Fibroblast of skin of back (primary cell): ENCODE measurements at regions not wholly inside any gene's neighbourhood (a gene's known extent, or its start where the extent isn't known, plus 50 kb on each side); places are given as distances from the start of the nearest gene placed in this dataset.
"Not testable (repeated sequence)": the region's sequence is repeated elsewhere in the genome, so short reads cannot be mapped to it uniquely, and the experiment has no call there.

ENCODE experiments used
- DNase-seq: peaks from one replicate; pipeline ENCODE4 v3.0.0-alpha.2; 2013

DNA sequence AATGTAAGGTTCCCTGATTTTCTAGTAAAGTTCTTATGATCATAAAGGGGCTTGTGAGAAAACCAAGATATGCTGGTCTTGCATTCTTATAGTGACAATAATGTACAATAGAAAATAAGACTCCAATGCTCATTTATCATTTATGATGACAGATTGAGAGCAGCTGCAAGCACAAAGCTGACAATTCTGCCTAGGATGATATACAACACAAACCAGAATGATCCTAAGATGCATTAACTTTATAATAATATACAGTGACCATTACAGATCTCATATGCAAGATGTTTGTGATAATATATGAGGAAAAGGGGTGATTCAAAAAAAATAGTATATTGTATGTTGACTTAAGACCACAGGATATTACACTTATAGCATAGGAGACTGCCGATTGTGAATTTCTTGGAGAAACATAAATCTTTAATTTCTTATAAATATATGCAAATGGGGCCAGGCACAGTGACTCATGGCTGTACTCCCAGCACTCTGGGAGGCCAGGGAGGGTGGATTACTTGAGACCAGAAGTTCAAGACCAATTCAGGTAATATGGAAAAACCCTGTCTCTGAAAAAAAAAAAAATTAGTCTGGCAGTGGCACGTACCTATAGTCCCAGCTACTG, 387.0 kb downstream of the ZBBX start:
- peak; percentile 53 for DNase-seq

DNA sequence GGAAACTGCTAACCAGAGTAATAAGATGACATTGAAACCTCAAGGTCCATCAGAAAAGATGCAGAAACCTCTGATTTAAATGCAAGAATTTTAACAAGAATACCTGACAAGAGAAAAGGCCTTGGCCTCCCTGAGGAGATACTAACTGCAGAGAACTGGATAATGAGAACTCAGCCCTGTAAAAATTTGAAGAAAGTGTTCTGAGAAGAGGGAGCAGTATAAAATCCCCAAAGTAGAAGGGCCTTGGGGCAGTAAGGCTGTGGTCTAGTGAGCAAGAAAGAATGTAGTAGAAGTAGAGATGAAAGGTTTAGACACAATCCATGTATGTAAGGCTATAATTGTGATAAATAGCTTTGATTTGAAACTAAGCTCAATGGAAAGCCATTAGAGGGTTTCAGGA, 394.1 kb downstream of the ZBBX start:
- peak; percentile 7 for DNase-seq

GRCh38 chr3:166975796-166976195, 404.3 kb downstream of the ZBBX start:
- not testable (repeated sequence) for DNase-seq

GRCh38 chr3:166967714-166968113, 412.4 kb downstream of the ZBBX start:
- not testable (repeated sequence) for DNase-seq

DNA sequence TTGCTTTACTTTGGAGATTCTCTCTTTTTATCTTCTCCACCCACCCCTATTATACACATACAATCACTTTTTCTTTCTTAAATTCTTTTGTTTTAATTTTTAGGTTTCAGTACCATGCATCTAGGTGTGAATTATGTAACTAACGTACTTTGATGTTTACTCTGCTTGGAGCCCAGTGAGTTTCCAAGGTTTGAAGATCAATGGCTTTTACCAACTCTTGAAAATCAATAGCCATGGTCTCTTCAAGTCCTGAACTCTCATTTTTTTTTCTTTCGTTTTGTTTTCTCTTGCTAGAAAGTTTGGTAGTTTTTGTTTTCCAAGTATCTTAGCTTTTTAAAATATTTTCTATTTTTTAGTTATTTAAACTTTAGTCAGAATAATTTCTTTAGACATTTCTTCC, 417.2 kb downstream of the ZBBX start:
- no peak for DNase-seq

- no peak for DNase-seq
These were observed 423.0 kb downstream of the ZBBX start for GRCh38 chr3:166957121-166957520.

GRCh38 chr3:166955201-166955939, 424.7 kb downstream of the ZBBX start:
- peak; percentile 43 for DNase-seq

- no peak for DNase-seq
These were observed 445.2 kb downstream of the ZBBX start for GRCh38 chr3:166934879-166935278.

GRCh38 chr3:166917437-166917836, 462.7 kb downstream of the ZBBX start:
- DNase-seq: no peak

DNA sequence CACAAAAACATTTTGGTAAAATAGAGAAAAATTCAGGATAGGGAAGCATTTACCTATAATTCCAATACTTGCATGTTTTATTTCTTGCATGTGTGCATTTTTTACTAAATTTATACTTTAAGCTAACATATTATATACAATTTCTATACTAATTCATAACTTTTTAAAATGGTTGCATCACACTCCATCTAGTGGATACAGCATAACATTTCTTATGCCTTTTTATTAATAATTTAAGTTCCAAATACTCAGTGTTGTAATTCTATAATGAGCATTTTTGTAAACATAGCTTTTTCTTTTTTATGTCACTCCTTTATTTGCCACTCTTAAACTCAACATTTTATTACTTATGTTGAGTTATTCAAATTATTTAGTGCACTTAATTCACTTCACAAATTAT, 477.7 kb downstream of the ZBBX start:
- DNase-seq: peak; percentile 6

- DNase-seq: no peak
These were observed 479.1 kb downstream of the ZBBX start for GRCh38 chr3:166900866-166901577.

DNA sequence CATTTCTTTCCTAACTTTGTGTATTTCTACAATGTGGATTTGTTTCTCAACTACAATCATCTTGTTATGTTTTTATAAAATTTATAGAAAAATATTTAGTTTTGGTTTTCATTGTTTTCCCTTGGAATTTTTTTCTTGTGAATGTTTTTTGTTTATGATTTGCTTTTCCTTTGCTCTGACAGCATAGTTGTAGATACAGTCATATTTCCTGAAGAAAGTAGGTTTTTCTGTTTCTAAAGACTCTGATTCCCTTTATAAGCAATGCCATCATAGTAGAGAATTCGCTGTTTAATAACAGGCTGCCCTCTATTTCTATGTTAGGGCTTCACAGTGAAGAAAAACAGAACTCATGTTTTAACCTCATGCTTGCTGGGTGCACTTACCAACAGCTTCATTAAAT, 482.3 kb downstream of the ZBBX start:
- DNase-seq: peak; percentile 70

GRCh38 chr3:166889241-166889640, 490.9 kb downstream of the ZBBX start:
- peak; percentile 3 for DNase-seq

GRCh38 chr3:166879661-166880060, 500.4 kb downstream of the ZBBX start:
- DNase-seq: no peak

DNA sequence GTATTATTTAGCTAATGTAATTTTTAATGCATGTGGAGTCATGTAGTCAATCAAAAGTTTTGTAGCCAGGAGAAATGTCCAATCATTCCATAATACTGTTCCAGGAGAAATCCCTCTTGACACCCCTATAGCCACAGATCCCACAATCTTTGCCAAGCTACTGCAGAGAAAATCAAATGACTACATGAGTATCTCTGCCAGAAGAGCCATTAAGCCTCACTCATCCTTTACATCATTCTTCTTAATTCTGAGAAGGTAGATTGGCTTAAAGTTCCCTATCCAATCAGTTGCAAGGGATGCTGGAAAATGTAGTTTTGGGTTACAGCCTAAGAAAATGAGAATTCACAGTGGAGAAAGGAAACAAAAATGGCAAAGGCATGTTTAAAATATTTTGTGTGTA, 502.1 kb downstream of the ZBBX start:
- DNase-seq: no peak

GRCh38 chr3:166864473-166865467, 515.3 kb downstream of the ZBBX start:
- DNase-seq: no peak

GRCh38 chr3:166860217-166860616, 519.9 kb downstream of the ZBBX start:
- DNase-seq: no peak

DNA sequence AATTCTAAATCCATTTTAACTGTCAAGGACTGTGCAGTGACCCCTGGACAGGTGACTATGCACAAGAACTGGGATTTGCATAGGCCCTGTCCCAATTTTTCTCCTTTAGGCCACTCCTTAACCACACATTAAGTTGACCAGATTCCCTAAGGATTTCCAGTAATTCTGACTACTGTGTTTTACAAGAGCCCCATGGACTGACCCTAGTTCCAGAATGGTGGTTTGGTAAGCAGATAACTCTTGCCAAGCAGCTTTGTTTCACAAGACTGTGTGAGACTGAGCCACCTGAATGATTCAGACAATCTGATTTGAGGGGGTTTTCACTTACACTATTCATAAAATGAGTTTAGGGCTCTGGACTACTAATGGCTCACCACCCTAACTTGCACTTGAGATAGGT, 535.8 kb downstream of the ZBBX start:
- no peak for DNase-seq

GRCh38 chr3:166842784-166843183, 537.3 kb downstream of the ZBBX start:
- not testable (repeated sequence) for DNase-seq

- peak; percentile 28 for DNase-seq
These were observed 542.6 kb downstream of the ZBBX start for GRCh38 chr3:166837535-166837934.

- DNase-seq: no peak
These were observed 543.3 kb downstream of the ZBBX start for GRCh38 chr3:166836836-166837235.

DNA sequence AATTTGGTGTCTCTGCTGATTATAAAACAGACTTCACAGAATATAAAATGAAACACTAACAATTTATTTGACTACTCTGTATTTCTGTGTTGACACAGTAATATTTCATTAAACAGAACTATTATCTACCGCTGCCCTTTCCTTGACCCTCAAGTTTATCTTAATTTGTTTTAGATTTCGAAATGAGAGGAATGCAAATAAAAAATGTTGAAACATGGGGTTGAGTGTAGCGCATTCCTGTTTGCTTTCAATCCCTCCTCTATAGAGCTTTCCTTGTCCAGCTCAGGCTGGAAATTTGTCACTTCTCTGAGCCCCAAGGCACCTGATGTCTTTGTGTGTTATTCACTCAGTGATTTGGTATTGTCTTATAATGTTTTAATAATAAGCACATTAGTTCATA, 550.2 kb downstream of the ZBBX start:
- DNase-seq: peak; percentile 2

DNA sequence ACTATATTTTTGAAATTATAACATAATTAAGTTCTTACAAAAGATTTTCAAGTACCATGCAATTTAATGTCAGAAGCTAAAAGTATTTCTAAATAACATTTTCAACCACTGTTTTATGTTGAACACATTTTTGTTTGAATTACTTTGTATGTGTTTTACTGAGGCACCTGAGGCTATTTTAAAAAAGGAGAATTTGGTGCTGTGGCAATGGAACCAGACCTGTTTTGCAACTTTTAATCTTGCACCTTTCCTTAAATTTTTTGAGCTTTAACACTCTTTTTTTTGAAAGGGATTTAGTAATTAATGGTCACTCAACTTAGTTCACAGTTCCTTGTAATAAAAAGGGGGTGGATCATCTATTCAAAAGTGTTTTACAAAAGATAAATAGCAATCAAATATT, 561.6 kb downstream of the ZBBX start:
- no peak for DNase-seq
